ENCODE measurements at regions not wholly inside any gene's neighbourhood (a gene's known extent, or its start where the extent isn't known, plus 50 kb on each side); places are given as distances from the start of the nearest gene placed in this dataset.
A peak's percentile ranks its signal among the peaks of the same experiment; 100 is the strongest.

- DNase-seq (ENCODE audit: low read depth in 2 of 2) = no peak
- TF ChIP-seq CTCF (IDR thresholded peaks at IDR 0.05; ENCODE audit: low read depth, low read length) = no peak
- no peak overlapping the region for H3K4me3 ChIP-seq (replicated peaks in 1 of 2; ENCODE audit: low read depth in 2 of 2, low read length in 2 of 2)
These were observed 612.7 kb upstream of the SGO1 start for GRCh38 chr3:20798666-20799065.

- no peak for DNase-seq (ENCODE audit: low read depth in 2 of 2)
- H3K4me3 ChIP-seq (replicated peaks in 1 of 2; ENCODE audit: low read depth in 2 of 2, low read length in 2 of 2) = no peak overlapping the region
- TF ChIP-seq CTCF (IDR thresholded peaks at IDR 0.05; ENCODE audit: low read depth, low read length) = no peak
These were observed 601.0 kb upstream of the SGO1 start for GRCh38 chr3:20787005-20787404.

GRCh38 chr3:20776692-20777091 lies 590.7 kb upstream of the SGO1 start:
- peak in 1 of 2 donors; percentile 8 for DNase-seq (ENCODE audit: low read depth in 2 of 2)
- no peak for TF ChIP-seq CTCF (IDR thresholded peaks at IDR 0.05; ENCODE audit: low read depth, low read length)
- H3K4me3 ChIP-seq (replicated peaks in 1 of 2; ENCODE audit: low read depth in 2 of 2, low read length in 2 of 2) = no peak overlapping the region

- no peak overlapping the region for H3K4me3 ChIP-seq (replicated peaks in 1 of 2; ENCODE audit: low read depth in 2 of 2, low read length in 2 of 2)
- TF ChIP-seq CTCF (IDR thresholded peaks at IDR 0.05; ENCODE audit: low read depth, low read length) = no peak
- DNase-seq (ENCODE audit: low read depth in 2 of 2) = no peak
These were observed 590.3 kb upstream of the SGO1 start for GRCh38 chr3:20776286-20776685.

- no peak for TF ChIP-seq CTCF (IDR thresholded peaks at IDR 0.05; ENCODE audit: low read depth, low read length)
- H3K4me3 ChIP-seq (replicated peaks in 1 of 2; ENCODE audit: low read depth in 2 of 2, low read length in 2 of 2) = no peak overlapping the region
- DNase-seq (ENCODE audit: low read depth in 2 of 2) = no peak
These were observed 587.4 kb upstream of the SGO1 start for GRCh38 chr3:20773320-20773984.

- no peak for TF ChIP-seq CTCF (IDR thresholded peaks at IDR 0.05; ENCODE audit: low read depth, low read length)
- DNase-seq (ENCODE audit: low read depth in 2 of 2) = no peak
- no peak overlapping the region for H3K4me3 ChIP-seq (replicated peaks in 1 of 2; ENCODE audit: low read depth in 2 of 2, low read length in 2 of 2)
These were observed 586.9 kb upstream of the SGO1 start for GRCh38 chr3:20772869-20773268.

- no peak for DNase-seq (ENCODE audit: low read depth in 2 of 2)
- TF ChIP-seq CTCF (IDR thresholded peaks at IDR 0.05; ENCODE audit: low read depth, low read length) = no peak
- no peak overlapping the region for H3K4me3 ChIP-seq (replicated peaks in 1 of 2; ENCODE audit: low read depth in 2 of 2, low read length in 2 of 2)
These were observed 583.4 kb upstream of the SGO1 start for GRCh38 chr3:20769430-20769829.

Data from cardiac fibroblast (primary cell).